ENCODE measurements at regions not wholly inside any gene's neighbourhood (a gene's known extent, or its start where the extent isn't known, plus 50 kb on each side); places are given as distances from the start of the nearest gene placed in this dataset.

DNA sequence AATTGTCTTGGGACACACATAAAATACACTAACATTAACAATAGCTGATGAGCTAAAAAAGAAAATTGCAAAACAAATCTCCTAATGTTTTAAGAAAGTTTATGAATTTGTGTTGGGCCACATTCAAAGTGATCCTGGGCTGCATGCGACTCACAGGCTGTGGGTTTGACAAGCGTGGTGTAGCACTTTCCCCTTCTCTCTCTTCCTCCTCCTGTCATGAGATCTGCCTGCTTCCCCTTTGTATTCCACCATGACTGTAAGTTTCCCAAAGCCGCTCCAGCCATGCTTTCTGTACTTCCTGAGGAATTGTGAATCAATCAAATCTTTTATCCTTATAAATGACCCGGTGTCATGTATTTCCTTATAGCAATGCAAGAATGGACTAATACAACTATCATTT lies 178.0 kb downstream of the TLR4 start:
- H3K27me3 ChIP-seq: no peaks in the 10 kb centered on the region
- no peaks in the 10 kb centered on the region for H3K36me3 ChIP-seq
- no peaks in the 10 kb centered on the region for H3K9me3 ChIP-seq
- no peak for DNase-seq
- intact Hi-C loops (cut with DNase I): no loop called here
- no peak overlapping the region for H3K4me3 ChIP-seq
- 67 to 73% methylated on average over 4 of the region's 4 CpGs for WGBS, 2 donors
- TF ChIP-seq POLR2A (IDR thresholded peaks at IDR 0.05): no peak
- TF ChIP-seq, protein P1, sequence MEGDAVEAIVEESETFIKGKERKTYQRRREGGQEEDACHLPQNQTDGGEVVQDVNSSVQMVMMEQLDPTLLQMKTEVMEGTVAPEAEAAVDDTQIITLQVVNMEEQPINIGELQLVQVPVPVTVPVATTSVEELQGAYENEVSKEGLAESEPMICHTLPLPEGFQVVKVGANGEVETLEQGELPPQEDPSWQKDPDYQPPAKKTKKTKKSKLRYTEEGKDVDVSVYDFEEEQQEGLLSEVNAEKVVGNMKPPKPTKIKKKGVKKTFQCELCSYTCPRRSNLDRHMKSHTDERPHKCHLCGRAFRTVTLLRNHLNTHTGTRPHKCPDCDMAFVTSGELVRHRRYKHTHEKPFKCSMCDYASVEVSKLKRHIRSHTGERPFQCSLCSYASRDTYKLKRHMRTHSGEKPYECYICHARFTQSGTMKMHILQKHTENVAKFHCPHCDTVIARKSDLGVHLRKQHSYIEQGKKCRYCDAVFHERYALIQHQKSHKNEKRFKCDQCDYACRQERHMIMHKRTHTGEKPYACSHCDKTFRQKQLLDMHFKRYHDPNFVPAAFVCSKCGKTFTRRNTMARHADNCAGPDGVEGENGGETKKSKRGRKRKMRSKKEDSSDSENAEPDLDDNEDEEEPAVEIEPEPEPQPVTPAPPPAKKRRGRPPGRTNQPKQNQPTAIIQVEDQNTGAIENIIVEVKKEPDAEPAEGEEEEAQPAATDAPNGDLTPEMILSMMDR (IDR thresholded peaks at IDR 0.05): no peak
- H3K27ac ChIP-seq: no peak overlapping the region
- no peaks in the 10 kb centered on the region for H3K4me1 ChIP-seq

- no peak overlapping the region for H3K27ac ChIP-seq
- no peaks in the 10 kb centered on the region for H3K4me1 ChIP-seq
- intact Hi-C loops (cut with DNase I): no loop called here
- 86% methylated on average over 2 of the region's 2 CpGs for WGBS, 2 donors
- no peaks in the 10 kb centered on the region for H3K27me3 ChIP-seq
- DNase-seq: no peak
- H3K36me3 ChIP-seq: no peaks in the 10 kb centered on the region
- no peak for TF ChIP-seq POLR2A (IDR thresholded peaks at IDR 0.05)
- TF ChIP-seq, protein P1 (IDR thresholded peaks at IDR 0.05): no peak
- no peak overlapping the region for H3K4me3 ChIP-seq
- H3K9me3 ChIP-seq: no peaks in the 10 kb centered on the region
Measured at GRCh38 chr9:117886616-117887015, 182.4 kb downstream of the TLR4 start.

GRCh38 chr9:117887383-117887782 lies 183.2 kb downstream of the TLR4 start:
- intact Hi-C loops (cut with DNase I): no loop called here
- WGBS, 2 donors: 59 to 72% methylated on average over 2 of the region's 2 CpGs

GRCh38 chr9:117887941-117888340 lies 183.7 kb downstream of the TLR4 start:
- Histone ChIP-seq H3K9me3 (no peaks in the 10 kb centered on the region), H3K4me3 (no peak overlapping the region), H3K27ac (no peak overlapping the region), H3K4me1 (no peaks in the 10 kb centered on the region), H3K27me3 (no peaks in the 10 kb centered on the region), H3K36me3 (no peaks in the 10 kb centered on the region)
- DNase-seq: no peak
- intact Hi-C loops (cut with DNase I): no loop called here
- TF ChIP-seq, protein P1 (IDR thresholded peaks at IDR 0.05): no peak
- WGBS, 2 donors: 79 to 82% methylated on average over 3 of the region's 3 CpGs

More at GRCh38 chr9:117887383-117887782, 183.2 kb downstream of the TLR4 start:
- Histone ChIP-seq H3K27me3 (no peaks in the 10 kb centered on the region), H3K27ac (no peak overlapping the region), H3K4me1 (no peaks in the 10 kb centered on the region), H3K36me3 (no peaks in the 10 kb centered on the region), H3K4me3 (no peak overlapping the region), H3K9me3 (no peaks in the 10 kb centered on the region)
- no peak for DNase-seq
- TF ChIP-seq, protein P1 (IDR thresholded peaks at IDR 0.05): no peak
- TF ChIP-seq POLR2A (IDR thresholded peaks at IDR 0.05): no peak

GRCh38 chr9:117903453-117903852 lies 199.2 kb downstream of the TLR4 start:
- WGBS, 2 donors: 82 to 100% methylated on average over 1 of the region's 1 CpG
- no peaks in the 10 kb centered on the region for H3K4me1 ChIP-seq
- H3K27me3 ChIP-seq: no peaks in the 10 kb centered on the region
- H3K4me3 ChIP-seq: no peak overlapping the region
- TF ChIP-seq, protein P1 (IDR thresholded peaks at IDR 0.05): no peak
- no peak for TF ChIP-seq POLR2A (IDR thresholded peaks at IDR 0.05)
- no peak for DNase-seq
- H3K27ac ChIP-seq: no peak overlapping the region
- no peaks in the 10 kb centered on the region for H3K36me3 ChIP-seq
- intact Hi-C loops (cut with DNase I): no loop called here
- no peaks in the 10 kb centered on the region for H3K9me3 ChIP-seq
